Gastroesophageal sphincter (tissue), 3 donors: ENCODE measurements at regions not wholly inside any gene's neighbourhood (a gene's known extent, or its start where the extent isn't known, plus 50 kb on each side); places are given as distances from the start of the nearest gene placed in this dataset.
A peak's percentile ranks its signal among the peaks of the same experiment; 100 is the strongest.

ENCODE experiments used
- CTCF ChIP-seq, 4 experiments: fragments of 200-600 bp in 2 of 4; fragments of 450-650 bp in 2 of 4; sonication (generic) in 1 of 4; IDR thresholded peaks; one replicate each; pipeline ENCODE4 v1.5.1; 2017 to 2019; ENCODE audit warnings: antibody characterized with exemption in 4 of 4, mild to moderate bottlenecking in 2 of 4, moderate library complexity in 2 of 4
- POLR2A ChIP-seq, 2 donors: fragments of 450-650 bp; IDR thresholded peaks; one replicate each; pipeline ENCODE4 v1.6.1; 2017; ENCODE audit warnings: antibody characterized with exemption in 2 of 2, mild to moderate bottlenecking in 2 of 2, moderate library complexity in 1 of 2

- TF ChIP-seq CTCF (IDR thresholded peaks at IDR 0.05) (peak in 2 of 4 experiments; percentile 41 to 58), POLR2A (IDR thresholded peaks at IDR 0.05) (no peak)
These were observed 125.4 kb downstream of the CAND1 start for GRCh38 chr12:67394550-67394949.
